Upper lobe of right lung (tissue), 1 donor: ENCODE measurements at regions not wholly inside any gene's neighbourhood (a gene's known extent, or its start where the extent isn't known, plus 50 kb on each side); places are given as distances from the start of the nearest gene placed in this dataset.

Source experiments
- ATAC-seq: fragments of 200-7000 bp; cut with Tn5 transposase; one replicate; pipeline ENCODE4 v1.9.1; 2020; ENCODE audit warnings: mild to moderate bottlenecking, moderate library complexity
- DNase-seq: peaks from one replicate; pipeline ENCODE4 v3.0.0-alpha.2; 2020
- H3K27ac ChIP-seq: fragments of 200-600 bp; one replicate; pipeline ENCODE4 v1.8.0; 2022
- H3K27me3 ChIP-seq: fragments of 200-600 bp; one replicate; pipeline ENCODE4 v1.8.0; 2022; ENCODE audit warnings: mild to moderate bottlenecking
- H3K36me3 ChIP-seq: fragments of 200-600 bp; one replicate; pipeline ENCODE4 v1.8.0; 2022
- H3K4me1 ChIP-seq: fragments of 200-600 bp; one replicate; pipeline ENCODE4 v1.8.0; 2022
- H3K4me3 ChIP-seq: fragments of 200-600 bp; one replicate; pipeline ENCODE4 v1.8.0; 2022; ENCODE audit warnings: mild to moderate bottlenecking
- H3K9me3 ChIP-seq: fragments of 200-600 bp; one replicate; pipeline ENCODE4 v1.8.0; 2022
- intact Hi-C: fragments of 100-400 bp; cut with DNase I; formaldehyde crosslinking; loops from one replicate; pipeline ENCODE4 v1.11.0; 2022
- TF ChIP-seq, protein P1 (sequence below): fragments of 200-600 bp; IDR thresholded peaks from one replicate; pipeline ENCODE4 v1.8.0; 2022; ENCODE audit warnings: antibody characterized with exemption
- donor health status: DM: no; HTN: yes; CAD: no; lungs with severe emphysema.

DNA sequence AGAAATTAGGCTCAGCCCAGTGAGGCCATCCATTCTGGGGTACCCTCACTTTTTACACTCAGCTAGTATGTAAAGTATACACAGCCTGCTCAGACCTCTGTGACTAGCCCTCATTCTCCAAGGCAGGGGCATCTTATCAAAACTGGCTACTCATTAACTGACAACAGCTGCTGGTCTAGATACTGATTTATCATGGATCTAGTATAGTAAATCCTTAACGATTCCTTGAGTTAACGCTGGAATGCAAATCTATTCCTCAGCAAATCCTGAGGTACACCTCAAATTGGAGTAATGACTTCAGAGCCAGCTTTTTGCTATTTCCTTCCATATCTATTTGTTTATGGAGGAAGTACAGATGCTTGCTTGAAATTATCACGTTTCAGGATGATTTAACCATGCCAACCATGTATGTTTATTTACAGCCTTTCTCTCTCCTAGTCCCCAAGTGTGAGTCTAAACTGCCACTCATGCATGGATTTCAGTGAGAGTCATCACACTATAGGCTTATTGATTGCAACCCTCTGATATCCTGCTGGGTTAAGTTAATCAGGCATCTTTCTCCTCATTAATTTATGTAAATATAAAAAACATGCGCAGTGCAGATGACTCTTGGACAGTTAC, 70.2 kb upstream of the DOK6 start:
- Histone ChIP-seq H3K4me3 (no peak overlapping the region), H3K9me3 (no peaks in the 10 kb centered on the region), H3K27me3 (no peaks in the 10 kb centered on the region), H3K36me3 (no peaks in the 10 kb centered on the region), H3K4me1 (no peaks in the 10 kb centered on the region), H3K27ac (no peak overlapping the region)
- no peak for DNase-seq
- ATAC-seq: no peak
- intact Hi-C loops: no loop called here
- TF ChIP-seq, protein P1, sequence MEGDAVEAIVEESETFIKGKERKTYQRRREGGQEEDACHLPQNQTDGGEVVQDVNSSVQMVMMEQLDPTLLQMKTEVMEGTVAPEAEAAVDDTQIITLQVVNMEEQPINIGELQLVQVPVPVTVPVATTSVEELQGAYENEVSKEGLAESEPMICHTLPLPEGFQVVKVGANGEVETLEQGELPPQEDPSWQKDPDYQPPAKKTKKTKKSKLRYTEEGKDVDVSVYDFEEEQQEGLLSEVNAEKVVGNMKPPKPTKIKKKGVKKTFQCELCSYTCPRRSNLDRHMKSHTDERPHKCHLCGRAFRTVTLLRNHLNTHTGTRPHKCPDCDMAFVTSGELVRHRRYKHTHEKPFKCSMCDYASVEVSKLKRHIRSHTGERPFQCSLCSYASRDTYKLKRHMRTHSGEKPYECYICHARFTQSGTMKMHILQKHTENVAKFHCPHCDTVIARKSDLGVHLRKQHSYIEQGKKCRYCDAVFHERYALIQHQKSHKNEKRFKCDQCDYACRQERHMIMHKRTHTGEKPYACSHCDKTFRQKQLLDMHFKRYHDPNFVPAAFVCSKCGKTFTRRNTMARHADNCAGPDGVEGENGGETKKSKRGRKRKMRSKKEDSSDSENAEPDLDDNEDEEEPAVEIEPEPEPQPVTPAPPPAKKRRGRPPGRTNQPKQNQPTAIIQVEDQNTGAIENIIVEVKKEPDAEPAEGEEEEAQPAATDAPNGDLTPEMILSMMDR: no peak

DNA sequence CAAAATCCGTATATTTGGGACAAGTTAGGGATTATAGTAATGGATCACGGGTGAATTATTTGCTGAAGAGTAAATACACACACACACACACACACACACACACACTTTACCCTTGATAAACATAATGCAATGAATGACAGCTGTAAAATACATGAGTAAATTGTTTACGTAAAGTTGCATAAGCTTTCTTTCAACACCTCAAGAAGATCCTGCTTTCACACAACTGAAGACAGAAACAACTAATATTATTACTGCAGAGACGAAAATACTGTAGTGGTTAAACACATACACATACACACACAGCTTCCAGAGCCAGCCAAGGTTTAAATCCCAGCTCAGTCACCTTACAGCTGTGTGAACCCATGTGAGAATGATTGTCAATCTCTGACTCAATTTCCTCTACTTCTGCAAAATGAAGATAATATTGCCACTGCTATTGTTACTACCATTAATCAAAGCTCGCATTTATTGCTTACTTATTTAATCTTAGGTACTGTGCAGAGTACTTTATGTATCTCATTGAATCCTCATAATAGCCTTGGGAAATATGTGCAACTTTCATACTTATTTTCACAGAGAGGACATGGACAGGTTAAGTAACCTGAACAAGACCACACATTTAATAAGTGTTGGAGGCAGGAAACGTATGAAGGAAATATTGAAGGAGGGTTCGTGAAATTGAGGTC, 50.6 kb upstream of the DOK6 start:
- ATAC-seq: no peak
- intact Hi-C loops: no loop called here
- H3K27me3 ChIP-seq: no peaks in the 10 kb centered on the region
- no peak for DNase-seq
- H3K9me3 ChIP-seq: no peaks in the 10 kb centered on the region
- H3K4me3 ChIP-seq: no peak overlapping the region
- TF ChIP-seq, protein P1: no peak
- no peak overlapping the region for H3K27ac ChIP-seq
- H3K36me3 ChIP-seq: no peaks in the 10 kb centered on the region
- no peaks in the 10 kb centered on the region for H3K4me1 ChIP-seq
